ENCODE measurements at regions not wholly inside any gene's neighbourhood (a gene's known extent, or its start where the extent isn't known, plus 50 kb on each side); places are given as distances from the start of the nearest gene placed in this dataset.

DNA sequence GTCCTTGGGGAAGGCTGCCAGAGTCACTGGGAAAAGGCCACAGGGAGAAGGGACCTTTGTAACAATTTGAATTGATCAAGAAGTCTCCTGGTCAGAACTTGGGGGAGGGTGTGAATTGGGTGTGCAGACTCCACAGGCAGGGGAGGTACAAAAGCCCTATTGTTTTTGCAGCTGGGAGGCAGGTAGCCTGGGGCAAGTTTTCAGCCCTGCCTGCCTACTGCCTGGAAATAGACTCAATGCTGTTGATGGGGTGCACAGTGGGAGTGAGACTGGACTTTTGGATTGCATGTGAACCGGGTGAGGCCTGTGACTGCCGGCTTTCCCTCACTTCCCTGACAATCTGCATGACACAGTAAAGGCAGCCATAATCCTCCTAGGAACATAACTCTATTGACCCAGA, 947.0 kb downstream of the REEP3 start:
- no peak overlapping the region for H3K27ac ChIP-seq (ENCODE audit: low read depth in 1 of 2, low read length in 2 of 2)
- H3K4me1 ChIP-seq (ENCODE audit: control insufficient read depth in 1 of 2, insufficient read depth in 2 of 2, low read length in 2 of 2): no peaks in the 10 kb centered on the region
- H3K36me3 ChIP-seq (ENCODE audit: control insufficient read depth in 1 of 2, insufficient read depth in 2 of 2, low read length in 1 of 2): no peaks in the 10 kb centered on the region
- WGBS, 2 donors: 81 to 98% methylated on average over 2 of the region's 2 CpGs
- no peak for DNase-seq
- ATAC-seq (ENCODE audit: low FRiP score): no peak
- H3K27me3 ChIP-seq (ENCODE audit: control insufficient read depth in 1 of 2, insufficient read depth in 2 of 2, low read length in 1 of 2): no peaks in the 10 kb centered on the region
- peaks cover 4% of the 10 kb centered on the region for H3K9me3 ChIP-seq (ENCODE audit: control insufficient read depth, low read length)
- intact Hi-C loops (cut with DNase I): no loop called here
- no peak overlapping the region for H3K4me3 ChIP-seq (ENCODE audit: low read length in 2 of 2)

DNA sequence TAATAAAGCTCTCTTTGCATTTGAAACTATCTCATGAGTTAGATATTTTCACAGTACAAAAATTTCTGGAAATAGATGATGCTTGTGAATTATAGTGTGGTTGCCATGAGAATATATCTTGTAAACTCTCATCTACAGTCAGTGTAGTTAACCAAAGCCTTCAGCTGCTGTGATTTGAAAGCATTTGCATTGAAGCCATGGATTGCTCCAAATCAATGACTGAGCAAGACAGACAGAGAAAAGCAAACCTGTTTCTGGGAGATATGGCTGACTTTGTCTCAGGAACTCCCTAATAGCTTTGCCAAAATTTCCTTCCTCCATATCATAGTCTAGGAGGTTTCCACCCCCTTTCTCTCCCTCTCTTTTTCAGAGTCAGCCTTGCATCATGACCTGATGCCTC, 955.3 kb downstream of the REEP3 start:
- DNase-seq (no peak), ATAC-seq (ENCODE audit: low FRiP score) (no peak)
- Histone ChIP-seq H3K27me3 (ENCODE audit: control insufficient read depth in 1 of 2, insufficient read depth in 2 of 2, low read length in 1 of 2) (no peaks in the 10 kb centered on the region), H3K4me3 (ENCODE audit: low read length in 2 of 2) (no peak overlapping the region), H3K27ac (ENCODE audit: low read depth in 1 of 2, low read length in 2 of 2) (no peak overlapping the region), H3K9me3 (ENCODE audit: control insufficient read depth, low read length) (peaks cover 2% of the 10 kb centered on the region), H3K36me3 (ENCODE audit: control insufficient read depth in 1 of 2, insufficient read depth in 2 of 2, low read length in 1 of 2) (no peaks in the 10 kb centered on the region), H3K4me1 (ENCODE audit: control insufficient read depth in 1 of 2, insufficient read depth in 2 of 2, low read length in 2 of 2) (no peaks in the 10 kb centered on the region)
- intact Hi-C loops (cut with DNase I): no loop called here

DNA sequence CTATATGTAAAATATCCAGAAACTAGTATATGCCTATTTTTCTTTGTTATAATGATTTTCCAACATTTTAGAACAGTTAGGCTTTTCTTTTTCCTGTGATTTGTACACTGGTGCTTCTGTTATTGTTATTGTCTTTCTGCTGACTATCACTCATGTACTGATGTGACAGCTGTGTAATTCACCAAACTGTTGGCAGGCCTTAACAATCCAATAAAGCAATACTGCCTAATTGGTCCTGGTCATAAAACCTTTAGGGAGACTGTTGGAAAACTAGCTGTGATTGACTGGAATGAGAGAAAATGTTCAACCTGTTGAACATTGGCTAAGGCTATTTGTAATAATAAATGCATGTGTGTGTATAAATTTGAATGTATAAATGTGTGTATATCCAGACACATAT, 956.6 kb downstream of the REEP3 start:
- Histone ChIP-seq H3K4me1 (ENCODE audit: control insufficient read depth in 1 of 2, insufficient read depth in 2 of 2, low read length in 2 of 2) (no peaks in the 10 kb centered on the region), H3K27ac (ENCODE audit: low read depth in 1 of 2, low read length in 2 of 2) (no peak overlapping the region), H3K4me3 (ENCODE audit: low read length in 2 of 2) (no peak overlapping the region), H3K9me3 (ENCODE audit: control insufficient read depth, low read length) (peaks cover 2% of the 10 kb centered on the region), H3K27me3 (ENCODE audit: control insufficient read depth in 1 of 2, insufficient read depth in 2 of 2, low read length in 1 of 2) (no peaks in the 10 kb centered on the region), H3K36me3 (ENCODE audit: control insufficient read depth in 1 of 2, insufficient read depth in 2 of 2, low read length in 1 of 2) (no peaks in the 10 kb centered on the region)
- intact Hi-C loops (cut with DNase I): no loop called here
- no peak for DNase-seq
- no peak for ATAC-seq (ENCODE audit: low FRiP score)

GRCh38 chr10:64484811-64485330, 963.7 kb downstream of the REEP3 start:
- H3K27me3 ChIP-seq (ENCODE audit: control insufficient read depth in 1 of 2, insufficient read depth in 2 of 2, low read length in 1 of 2): no peaks in the 10 kb centered on the region
- H3K9me3 ChIP-seq (ENCODE audit: control insufficient read depth, low read length): no peaks in the 10 kb centered on the region
- H3K27ac ChIP-seq (ENCODE audit: low read depth in 1 of 2, low read length in 2 of 2): no peak overlapping the region
- intact Hi-C loops (cut with DNase I): loop anchor here in 1 of 2 donors (10.0 kb wide), 1 partner anchor 570 kb away; no protein-coding TSS in a partner anchor
- no peaks in the 10 kb centered on the region for H3K4me1 ChIP-seq (ENCODE audit: control insufficient read depth in 1 of 2, insufficient read depth in 2 of 2, low read length in 2 of 2)
- no peak for ATAC-seq (ENCODE audit: low FRiP score)
- no peak for DNase-seq
- H3K4me3 ChIP-seq (ENCODE audit: low read length in 2 of 2): no peak overlapping the region
- no peaks in the 10 kb centered on the region for H3K36me3 ChIP-seq (ENCODE audit: control insufficient read depth in 1 of 2, insufficient read depth in 2 of 2, low read length in 1 of 2)

DNA sequence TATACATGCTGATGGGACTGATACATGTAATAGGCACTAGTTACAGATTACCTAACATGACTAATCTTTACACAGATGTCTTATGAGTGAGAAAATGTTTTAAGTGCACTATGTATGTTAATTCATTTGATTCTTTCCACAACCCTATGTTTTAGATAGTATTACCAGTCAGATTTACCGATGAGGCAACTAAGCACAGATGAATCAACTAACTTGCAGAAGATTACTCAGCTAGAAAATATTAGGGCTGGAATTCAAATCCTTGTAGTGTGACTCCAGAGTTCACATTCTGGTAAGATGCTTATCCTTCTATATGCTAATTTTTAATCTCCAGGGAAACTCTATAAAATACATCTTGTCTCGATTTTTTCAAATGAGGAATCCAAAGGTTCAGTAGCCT, 964.9 kb downstream of the REEP3 start:
- DNase-seq: no peak
- no peak overlapping the region for H3K4me3 ChIP-seq (ENCODE audit: low read length in 2 of 2)
- no peak for ATAC-seq (ENCODE audit: low FRiP score)
- no peak overlapping the region for H3K27ac ChIP-seq (ENCODE audit: low read depth in 1 of 2, low read length in 2 of 2)
- no peaks in the 10 kb centered on the region for H3K36me3 ChIP-seq (ENCODE audit: control insufficient read depth in 1 of 2, insufficient read depth in 2 of 2, low read length in 1 of 2)
- H3K27me3 ChIP-seq (ENCODE audit: control insufficient read depth in 1 of 2, insufficient read depth in 2 of 2, low read length in 1 of 2): no peaks in the 10 kb centered on the region
- 45 to 51% methylated on average over 2 of the region's 2 CpGs for WGBS, 2 donors
- H3K9me3 ChIP-seq (ENCODE audit: control insufficient read depth, low read length): no peaks in the 10 kb centered on the region
- H3K4me1 ChIP-seq (ENCODE audit: control insufficient read depth in 1 of 2, insufficient read depth in 2 of 2, low read length in 2 of 2): no peaks in the 10 kb centered on the region
- intact Hi-C loops (cut with DNase I): loop anchor here in 1 of 2 donors (10.0 kb wide), 1 partner anchor 571 kb away; no protein-coding TSS in a partner anchor

GRCh38 chr10:64486901-64487300, 965.7 kb downstream of the REEP3 start:
- Histone ChIP-seq H3K27me3 (ENCODE audit: control insufficient read depth in 1 of 2, insufficient read depth in 2 of 2, low read length in 1 of 2) (no peaks in the 10 kb centered on the region), H3K4me3 (ENCODE audit: low read length in 2 of 2) (no peak overlapping the region), H3K9me3 (ENCODE audit: control insufficient read depth, low read length) (no peaks in the 10 kb centered on the region), H3K27ac (ENCODE audit: low read depth in 1 of 2, low read length in 2 of 2) (no peak overlapping the region), H3K36me3 (ENCODE audit: control insufficient read depth in 1 of 2, insufficient read depth in 2 of 2, low read length in 1 of 2) (no peaks in the 10 kb centered on the region), H3K4me1 (ENCODE audit: control insufficient read depth in 1 of 2, insufficient read depth in 2 of 2, low read length in 2 of 2) (no peaks in the 10 kb centered on the region)
- intact Hi-C loops (cut with DNase I): loop anchor here in 1 of 2 donors (10.0 kb wide), 1 partner anchor 572 kb away; no protein-coding TSS in a partner anchor
- DNase-seq (no peak), ATAC-seq (ENCODE audit: low FRiP score) (no peak)

DNA sequence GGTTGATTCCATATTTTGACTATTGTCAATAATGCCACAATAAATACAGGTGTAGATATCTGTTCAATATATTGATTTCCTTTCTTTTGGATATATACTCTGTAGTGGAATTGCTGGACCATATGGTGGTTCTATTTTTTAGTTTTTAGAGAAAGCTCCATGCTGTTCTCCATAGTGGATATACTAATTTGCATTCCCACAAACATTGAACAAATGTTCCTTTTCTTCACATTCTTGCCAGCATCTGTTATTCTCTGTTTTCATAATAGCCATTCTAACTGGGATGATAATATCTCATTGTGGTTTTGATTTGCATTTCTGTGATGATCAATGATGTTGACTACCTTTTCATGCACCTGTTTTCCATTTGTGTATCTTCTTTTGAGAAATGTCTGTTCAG, 973.7 kb downstream of the REEP3 start:
- no peak overlapping the region for H3K27ac ChIP-seq (ENCODE audit: low read depth in 1 of 2, low read length in 2 of 2)
- H3K4me1 ChIP-seq (ENCODE audit: control insufficient read depth in 1 of 2, insufficient read depth in 2 of 2, low read length in 2 of 2): no peaks in the 10 kb centered on the region
- no peaks in the 10 kb centered on the region for H3K27me3 ChIP-seq (ENCODE audit: control insufficient read depth in 1 of 2, insufficient read depth in 2 of 2, low read length in 1 of 2)
- no peaks in the 10 kb centered on the region for H3K9me3 ChIP-seq (ENCODE audit: control insufficient read depth, low read length)
- intact Hi-C loops (cut with DNase I): no loop called here
- ATAC-seq (ENCODE audit: low FRiP score) (no peak), DNase-seq (no peak)
- H3K4me3 ChIP-seq (ENCODE audit: low read length in 2 of 2): no peak overlapping the region
- no peaks in the 10 kb centered on the region for H3K36me3 ChIP-seq (ENCODE audit: control insufficient read depth in 1 of 2, insufficient read depth in 2 of 2, low read length in 1 of 2)

- H3K9me3 ChIP-seq (ENCODE audit: control insufficient read depth, low read length): no peaks in the 10 kb centered on the region
- H3K4me3 ChIP-seq (ENCODE audit: low read length in 2 of 2): no peak overlapping the region
- intact Hi-C loops (cut with DNase I): no loop called here
- no peaks in the 10 kb centered on the region for H3K27me3 ChIP-seq (ENCODE audit: control insufficient read depth in 1 of 2, insufficient read depth in 2 of 2, low read length in 1 of 2)
- DNase-seq (no peak), ATAC-seq (ENCODE audit: low FRiP score) (no peak)
- H3K4me1 ChIP-seq (ENCODE audit: control insufficient read depth in 1 of 2, insufficient read depth in 2 of 2, low read length in 2 of 2): no peaks in the 10 kb centered on the region
- no peaks in the 10 kb centered on the region for H3K36me3 ChIP-seq (ENCODE audit: control insufficient read depth in 1 of 2, insufficient read depth in 2 of 2, low read length in 1 of 2)
- no peak overlapping the region for H3K27ac ChIP-seq (ENCODE audit: low read depth in 1 of 2, low read length in 2 of 2)
- WGBS, 2 donors: 86 to 88% methylated on average over 8 of the region's 8 CpGs
These were observed 976.1 kb downstream of the REEP3 start for GRCh38 chr10:64497306-64497705.

GRCh38 chr10:64501807-64502206, 980.6 kb downstream of the REEP3 start:
- no peak for DNase-seq
- Histone ChIP-seq H3K9me3 (ENCODE audit: control insufficient read depth, low read length) (no peaks in the 10 kb centered on the region), H3K27me3 (ENCODE audit: control insufficient read depth in 1 of 2, insufficient read depth in 2 of 2, low read length in 1 of 2) (no peaks in the 10 kb centered on the region), H3K27ac (ENCODE audit: low read depth in 1 of 2, low read length in 2 of 2) (no peak overlapping the region), H3K36me3 (ENCODE audit: control insufficient read depth in 1 of 2, insufficient read depth in 2 of 2, low read length in 1 of 2) (no peaks in the 10 kb centered on the region), H3K4me1 (ENCODE audit: control insufficient read depth in 1 of 2, insufficient read depth in 2 of 2, low read length in 2 of 2) (no peaks in the 10 kb centered on the region), H3K4me3 (ENCODE audit: low read length in 2 of 2) (no peak overlapping the region)
- ATAC-seq (ENCODE audit: low FRiP score): no peak
- intact Hi-C loops (cut with DNase I): no loop called here

Data from aorta (tissue), 5 donors.